Liver (tissue), 8 donors: ENCODE measurements at regions not wholly inside any gene's neighbourhood (a gene's known extent, or its start where the extent isn't known, plus 50 kb on each side); places are given as distances from the start of the nearest gene placed in this dataset.

Experiments used
- DNase-seq: peaks from one replicate; pipeline ENCODE4 v3.0.0-alpha.2; 2017; ENCODE audit warnings: low spot score
- H3K27ac ChIP-seq, 2 donors: one replicate each; pipeline ENCODE4 v1.7.0; 2013; ENCODE audit warnings: inconsistent platforms in 2 of 2, low read length in 2 of 2, control low read depth in 1 of 2, low read depth in 1 of 2, mild to moderate bottlenecking in 1 of 2
- H3K27me3 ChIP-seq, 4 donors: one replicate each; pipeline versions ENCODE4 v1.6.1 to v1.7.0; 2013; ENCODE audit warnings: low read length in 3 of 4, inconsistent platforms in 1 of 4, mild to moderate bottlenecking in 1 of 4, moderate library complexity in 1 of 4; ENCODE audit not compliant: control insufficient read depth in 4 of 4, insufficient read depth in 4 of 4
- H3K36me3 ChIP-seq, 4 donors: one replicate each; pipeline versions ENCODE4 v1.6.1 to v1.7.0; 2013; ENCODE audit warnings: low read length in 3 of 4, mild to moderate bottlenecking in 3 of 4, low read depth in 1 of 4, moderate library complexity in 1 of 4; ENCODE audit not compliant: control insufficient read depth in 4 of 4, insufficient read depth in 3 of 4
- H3K4me1 ChIP-seq, 4 donors: one replicate each; pipeline versions ENCODE4 v1.6.1 to v1.7.0; 2013; ENCODE audit warnings: low read length in 3 of 4, mild to moderate bottlenecking in 3 of 4, moderate library complexity in 1 of 4; ENCODE audit not compliant: control insufficient read depth in 4 of 4, insufficient read depth in 4 of 4
- H3K4me3 ChIP-seq, 3 donors: one replicate each; pipeline versions ENCODE4 v1.6.1 to v1.7.0; 2013; ENCODE audit warnings: low read length in 3 of 3, control low read depth in 1 of 3, low read depth in 1 of 3, mild to moderate bottlenecking in 1 of 3
- H3K9ac ChIP-seq, 2 donors: one replicate each; pipeline ENCODE4 v1.7.0; 2013; ENCODE audit warnings: low read length in 2 of 2, mild to moderate bottlenecking in 2 of 2, moderate library complexity in 2 of 2, control low read depth in 1 of 2, low read depth in 1 of 2
- H3K9me3 ChIP-seq, 4 donors: one replicate each; pipeline versions ENCODE4 v1.6.1 to v1.7.0; 2013; ENCODE audit warnings: low read length in 3 of 4; ENCODE audit not compliant: control insufficient read depth in 4 of 4
- ATF3 ChIP-seq: IDR thresholded peaks from 2 replicates; pipeline ENCODE4 v1.6.1; 2016; ENCODE audit warnings: antibody characterized with exemption
- CTCF ChIP-seq: fragments of 150-350 bp; IDR thresholded peaks from 2 replicates; pipeline ENCODE4 v1.5.1; 2017; ENCODE audit warnings: improper control_type of control experiment, low read depth, low read length; ENCODE audit not compliant: missing input control
- EGR1 ChIP-seq, 2 donors: IDR thresholded peaks; 2 replicates each; pipeline ENCODE4 v1.6.1; 2016 to 2018; ENCODE audit warnings: antibody characterized with exemption in 2 of 2, low read depth in 2 of 2
- FOXA1 ChIP-seq: IDR thresholded peaks from 2 replicates; pipeline ENCODE4 v1.6.1; 2016; ENCODE audit warnings: antibody characterized with exemption
- FOXA2 ChIP-seq: IDR thresholded peaks from 2 replicates; pipeline ENCODE4 v1.6.1; 2016; ENCODE audit warnings: antibody characterized with exemption
- GABPA ChIP-seq, 2 donors: IDR thresholded peaks in 1 of 2; conservative IDR thresholded peaks in 1 of 2; 2 replicates each; pipeline ENCODE4 v1.6.1; 2016; ENCODE audit warnings: antibody characterized with exemption in 2 of 2, mild to moderate bottlenecking in 1 of 2, moderate library complexity in 1 of 2
- HNF4A ChIP-seq, 2 donors: conservative IDR thresholded peaks; 2 replicates each; pipeline ENCODE4 v1.6.1; 2016; ENCODE audit warnings: antibody characterized with exemption in 2 of 2, mild to moderate bottlenecking in 2 of 2
- HNF4G ChIP-seq: IDR thresholded peaks from 2 replicates; pipeline ENCODE4 v1.6.1; 2016; ENCODE audit warnings: antibody characterized with exemption
- JUND ChIP-seq, 2 donors: IDR thresholded peaks; 2 replicates each; pipeline ENCODE4 v1.6.1; 2016; ENCODE audit warnings: antibody characterized with exemption in 2 of 2
- NR2F2 ChIP-seq: IDR thresholded peaks from 2 replicates; pipeline ENCODE4 v1.6.1; 2016; ENCODE audit warnings: antibody characterized with exemption
- RAD21 ChIP-seq, 2 donors: IDR thresholded peaks; 2 replicates each; pipeline ENCODE4 v1.6.1; 2016; ENCODE audit warnings: antibody characterized with exemption in 2 of 2, mild to moderate bottlenecking in 2 of 2
- RXRA ChIP-seq, 2 donors: IDR thresholded peaks; 2 replicates each; pipeline ENCODE4 v1.6.1; 2017 to 2018; ENCODE audit warnings: antibody characterized with exemption in 2 of 2, mild to moderate bottlenecking in 1 of 2
- SP1 ChIP-seq: IDR thresholded peaks from 2 replicates; pipeline ENCODE4 v1.6.1; 2018; ENCODE audit warnings: antibody characterized with exemption, mild to moderate bottlenecking
- TAF1 ChIP-seq: conservative IDR thresholded peaks from 2 replicates; pipeline ENCODE4 v1.6.1; 2016; ENCODE audit warnings: antibody characterized with exemption, mild to moderate bottlenecking
- YY1 ChIP-seq: IDR thresholded peaks from 2 replicates; pipeline ENCODE4 v1.6.1; 2016; ENCODE audit warnings: antibody characterized with exemption, mild to moderate bottlenecking
- WGBS: extraction: QIAGEN DNeasy Blood & Tissue Kit; methylation state at CpG from one replicate; pipeline ENCODE4 v1.1.7; 2013; 5-methylcytosine and 5-hydroxymethylcytosine counted together
- TF ChIP-seq, protein P1 (sequence below): IDR thresholded peaks from 2 replicates; pipeline ENCODE4 v1.6.1; 2016; ENCODE audit warnings: antibody characterized with exemption
- TF ChIP-seq, protein P2 (sequence below): IDR thresholded peaks from 2 replicates; pipeline ENCODE4 v1.6.1; 2016; ENCODE audit warnings: antibody characterized with exemption, mild to moderate bottlenecking
- donor health status: healthy.
- donor health status: healthy.
- donor health status: healthy.
- donor health status: healthy.
- donor health status: healthy.

DNA sequence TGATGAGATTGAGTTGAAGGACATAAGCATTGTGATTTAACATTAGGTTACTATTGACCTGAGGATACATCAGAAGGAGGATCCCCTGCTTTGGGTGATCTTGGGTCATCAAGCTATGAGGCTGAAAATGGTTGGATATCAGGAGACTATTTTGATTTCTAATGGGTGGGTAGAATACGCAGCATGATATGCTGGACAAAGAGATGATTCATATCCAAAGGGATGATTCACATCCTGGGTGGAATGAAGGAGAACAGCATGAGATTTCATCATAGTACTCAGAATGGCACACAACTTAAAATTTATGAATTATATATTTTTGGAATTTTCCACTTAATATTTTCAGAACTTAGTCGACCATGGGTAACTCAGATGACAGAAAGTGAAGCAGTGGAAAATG lies 1759.5 kb upstream of the C9orf72 start (continued):
- TF ChIP-seq RAD21 (IDR thresholded peaks at IDR 0.05) (no peak), FOXA2 (no peak), ATF3 (no peak), TAF1 (no peak)

DNA sequence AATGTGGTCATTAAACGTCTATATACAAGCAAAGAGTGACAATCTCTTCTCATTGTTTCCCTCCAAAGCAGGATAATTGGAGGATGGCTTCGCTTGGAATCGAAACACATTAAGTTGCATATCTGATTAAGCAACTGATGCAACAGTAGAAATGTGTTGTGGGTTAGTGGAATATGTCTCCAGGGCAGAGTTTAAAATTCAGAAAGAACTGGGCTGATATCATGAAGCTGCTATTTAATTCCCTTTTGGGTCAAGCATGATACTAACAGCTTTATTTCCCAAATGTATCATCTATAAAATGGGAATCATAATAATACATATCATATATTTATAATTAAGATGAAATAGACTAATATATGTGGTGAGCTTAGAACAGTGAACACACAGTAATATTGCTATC lies 1763.0 kb upstream of the C9orf72 start:
- DNase-seq, result no peak
- 79% methylated on average over 3 of the region's 3 CpGs for WGBS
- Histone ChIP-seq H3K36me3 (no peaks in the 10 kb centered on the region), H3K27me3 (no peaks in the 10 kb centered on the region), H3K9ac (no peak overlapping the region), H3K9me3 (no peaks in the 10 kb centered on the region), H3K27ac (no peak overlapping the region), H3K4me3 (no peak overlapping the region), H3K4me1 (no peaks in the 10 kb centered on the region)
- TF ChIP-seq JUND (IDR thresholded peaks at IDR 0.05) (no peak), TAF1 (no peak), EGR1 (IDR thresholded peaks at IDR 0.05; ENCODE audit: low read depth in 2 of 2) (no peak), SP1 (no peak), HNF4A (conservative IDR thresholded peaks at IDR 0.05) (no peak), HNF4G (no peak), YY1 (no peak), RXRA (IDR thresholded peaks at IDR 0.05) (no peak), FOXA2 (no peak), CTCF (no peak)
- TF ChIP-seq, protein P1, sequence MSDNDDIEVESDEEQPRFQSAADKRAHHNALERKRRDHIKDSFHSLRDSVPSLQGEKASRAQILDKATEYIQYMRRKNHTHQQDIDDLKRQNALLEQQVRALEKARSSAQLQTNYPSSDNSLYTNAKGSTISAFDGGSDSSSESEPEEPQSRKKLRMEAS, result no peak

- no peak overlapping the region for H3K9ac ChIP-seq
- no peak overlapping the region for H3K27ac ChIP-seq
- no peak for DNase-seq
- no peaks in the 10 kb centered on the region for H3K4me1 ChIP-seq
- H3K9me3 ChIP-seq, result no peaks in the 10 kb centered on the region
- H3K4me3 ChIP-seq, result no peak overlapping the region
- H3K36me3 ChIP-seq, result no peaks in the 10 kb centered on the region
- H3K27me3 ChIP-seq, result no peaks in the 10 kb centered on the region
- 55% methylated on average over 2 of the region's 2 CpGs for WGBS
- TF ChIP-seq EGR1 (IDR thresholded peaks at IDR 0.05; ENCODE audit: low read depth in 2 of 2), result no peak
- TF ChIP-seq RXRA (IDR thresholded peaks at IDR 0.05), result no peak
- TF ChIP-seq FOXA1, result no peak
- no peak for TF ChIP-seq YY1
- no peak for TF ChIP-seq NR2F2
- no peak for TF ChIP-seq RAD21 (IDR thresholded peaks at IDR 0.05)
- TF ChIP-seq SP1, result no peak
- TF ChIP-seq FOXA2, result no peak
- no peak for TF ChIP-seq CTCF
- TF ChIP-seq, protein P2, sequence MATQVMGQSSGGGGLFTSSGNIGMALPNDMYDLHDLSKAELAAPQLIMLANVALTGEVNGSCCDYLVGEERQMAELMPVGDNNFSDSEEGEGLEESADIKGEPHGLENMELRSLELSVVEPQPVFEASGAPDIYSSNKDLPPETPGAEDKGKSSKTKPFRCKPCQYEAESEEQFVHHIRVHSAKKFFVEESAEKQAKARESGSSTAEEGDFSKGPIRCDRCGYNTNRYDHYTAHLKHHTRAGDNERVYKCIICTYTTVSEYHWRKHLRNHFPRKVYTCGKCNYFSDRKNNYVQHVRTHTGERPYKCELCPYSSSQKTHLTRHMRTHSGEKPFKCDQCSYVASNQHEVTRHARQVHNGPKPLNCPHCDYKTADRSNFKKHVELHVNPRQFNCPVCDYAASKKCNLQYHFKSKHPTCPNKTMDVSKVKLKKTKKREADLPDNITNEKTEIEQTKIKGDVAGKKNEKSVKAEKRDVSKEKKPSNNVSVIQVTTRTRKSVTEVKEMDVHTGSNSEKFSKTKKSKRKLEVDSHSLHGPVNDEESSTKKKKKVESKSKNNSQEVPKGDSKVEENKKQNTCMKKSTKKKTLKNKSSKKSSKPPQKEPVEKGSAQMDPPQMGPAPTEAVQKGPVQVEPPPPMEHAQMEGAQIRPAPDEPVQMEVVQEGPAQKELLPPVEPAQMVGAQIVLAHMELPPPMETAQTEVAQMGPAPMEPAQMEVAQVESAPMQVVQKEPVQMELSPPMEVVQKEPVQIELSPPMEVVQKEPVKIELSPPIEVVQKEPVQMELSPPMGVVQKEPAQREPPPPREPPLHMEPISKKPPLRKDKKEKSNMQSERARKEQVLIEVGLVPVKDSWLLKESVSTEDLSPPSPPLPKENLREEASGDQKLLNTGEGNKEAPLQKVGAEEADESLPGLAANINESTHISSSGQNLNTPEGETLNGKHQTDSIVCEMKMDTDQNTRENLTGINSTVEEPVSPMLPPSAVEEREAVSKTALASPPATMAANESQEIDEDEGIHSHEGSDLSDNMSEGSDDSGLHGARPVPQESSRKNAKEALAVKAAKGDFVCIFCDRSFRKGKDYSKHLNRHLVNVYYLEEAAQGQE, result no peak
- no peak for TF ChIP-seq JUND (IDR thresholded peaks at IDR 0.05)
- TF ChIP-seq HNF4G, result no peak
- no peak for TF ChIP-seq HNF4A (conservative IDR thresholded peaks at IDR 0.05)
- TF ChIP-seq ATF3, result no peak
- TF ChIP-seq GABPA (IDR thresholded peaks at IDR 0.05 in 1 of 2, conservative IDR thresholded peaks at IDR 0.05 in 1 of 2), result no peak
- TF ChIP-seq, protein P1, result no peak
Measured at GRCh38 chr9:29339387-29339786, 1766.1 kb upstream of the C9orf72 start.
